H54 (cell line): ENCODE measurements at regions not wholly inside any gene's neighbourhood (a gene's known extent, or its start where the extent isn't known, plus 50 kb on each side); places are given as distances from the start of the nearest gene placed in this dataset.

Experiments
- DNase-seq: peaks from one replicate; pipeline ENCODE4 v3.0.0; 2011; ENCODE audit warnings: low spot score, mixed read lengths; ENCODE audit not compliant: insufficient read length
- FAIRE-seq: peaks from 3 replicates; lab custom pipeline; 2011; peaks lifted over from hg19 to GRCh38; lab: Jason Lieb, UNC
- POLR2A ChIP-seq: IDR thresholded peaks from 2 replicates; pipeline ENCODE4 v1.6.1; 2011; ENCODE audit warnings: low read depth, mild to moderate bottlenecking, low read length

- TF ChIP-seq POLR2A: no peak
- DNase-seq (no peak), FAIRE-seq (no peak)
Measured at GRCh38 chr2:173578404-173579107, 223.9 kb downstream of the CDCA7 start.

GRCh38 chr2:173580351-173580750 is 225.7 kb downstream of the CDCA7 start:
- FAIRE-seq (no peak), DNase-seq (no peak)
- no peak for TF ChIP-seq POLR2A

GRCh38 chr2:173580956-173581355 is 226.3 kb downstream of the CDCA7 start:
- DNase-seq (no peak), FAIRE-seq (no peak)
- no peak for TF ChIP-seq POLR2A

GRCh38 chr2:173583196-173583595 is 228.5 kb downstream of the CDCA7 start:
- TF ChIP-seq POLR2A: no peak
- no peak for FAIRE-seq
- no peak for DNase-seq

GRCh38 chr2:173584000-173584399 is 229.3 kb downstream of the CDCA7 start:
- FAIRE-seq (no peak), DNase-seq (no peak)
- no peak for TF ChIP-seq POLR2A

GRCh38 chr2:173584676-173585458 is 230.2 kb downstream of the CDCA7 start:
- DNase-seq (no peak), FAIRE-seq (no peak)
- TF ChIP-seq POLR2A: no peak

- no peak for TF ChIP-seq POLR2A
- DNase-seq (no peak), FAIRE-seq (no peak)
Measured at GRCh38 chr2:173588931-173589369, 234.3 kb downstream of the CDCA7 start.

- no peak for FAIRE-seq
- no peak for TF ChIP-seq POLR2A
- DNase-seq: no peak
Measured at GRCh38 chr2:173589604-173590275, 235.1 kb downstream of the CDCA7 start.

- TF ChIP-seq POLR2A: no peak
- DNase-seq (peak; percentile 62), FAIRE-seq (peak; percentile 99)
Measured at GRCh38 chr2:173590276-173590861, 235.7 kb downstream of the CDCA7 start.

GRCh38 chr2:173593109-173593508 is 238.4 kb downstream of the CDCA7 start:
- no peak for DNase-seq

GRCh38 chr2:173596244-173596643 is 241.6 kb downstream of the CDCA7 start:
- DNase-seq (no peak), FAIRE-seq (no peak)
- TF ChIP-seq POLR2A: no peak

More at GRCh38 chr2:173593109-173593508, 238.4 kb downstream of the CDCA7 start:
- no peak for FAIRE-seq
- no peak for TF ChIP-seq POLR2A

GRCh38 chr2:173598525-173598924 is 243.9 kb downstream of the CDCA7 start:
- DNase-seq (no peak), FAIRE-seq (no peak)
- TF ChIP-seq POLR2A: no peak

GRCh38 chr2:173599821-173600359 is 245.2 kb downstream of the CDCA7 start:
- no peak for FAIRE-seq
- no peak for DNase-seq
- no peak for TF ChIP-seq POLR2A
